GM12878 (cell line): ENCODE measurements at regions not wholly inside any gene's neighbourhood (a gene's known extent, or its start where the extent isn't known, plus 50 kb on each side); places are given as distances from the start of the nearest gene placed in this dataset.

Source experiments
- E2F8 ChIP-seq: fragments of 450-650 bp; IDR thresholded peaks from 2 replicates; pipeline ENCODE4 v1.6.1; 2018; ENCODE audit warnings: mild to moderate bottlenecking, low read depth, moderate library complexity; ENCODE audit not compliant: partially characterized antibody
- FOS ChIP-seq: IDR thresholded peaks from 3 replicates; pipeline ENCODE4 v1.6.1; 2011; ENCODE audit warnings: borderline replicate concordance; ENCODE audit not compliant: insufficient read length; ENCODE audit errors: extremely low read depth
- IKZF2 ChIP-seq, 2 experiments: fragments of 450-650 bp; IDR thresholded peaks; 2 replicates each; pipeline ENCODE4 v1.6.1; 2017; ENCODE audit warnings: mild to moderate bottlenecking in 2 of 2, moderate library complexity in 2 of 2
- KDM1A ChIP-seq: fragments of 200-600 bp; sonication (generic); IDR thresholded peaks from 2 replicates; pipeline ENCODE4 v1.6.1; 2016; ENCODE audit warnings: borderline replicate concordance
- NKRF ChIP-seq: fragments of 450-650 bp; conservative IDR thresholded peaks from 2 replicates; pipeline ENCODE4 v1.6.1; 2017; ENCODE audit warnings: mild to moderate bottlenecking, moderate library complexity
- PAX5 ChIP-seq: IDR thresholded peaks from 2 replicates; pipeline ENCODE4 v1.6.1; 2011; ENCODE audit warnings: low read depth, low read length, borderline replicate concordance
- PKNOX1 ChIP-seq: fragments of 450-650 bp; IDR thresholded peaks from 2 replicates; pipeline ENCODE4 v1.6.1; 2016; ENCODE audit warnings: mild to moderate bottlenecking
- SREBF2 ChIP-seq: IDR thresholded peaks from 2 replicates; pipeline ENCODE4 v1.6.1; 2012; ENCODE audit warnings: mild to moderate bottlenecking, low read length
- YY1 ChIP-seq: IDR thresholded peaks from 2 replicates; pipeline ENCODE4 v1.6.1; 2011; ENCODE audit warnings: low read depth, mild to moderate bottlenecking, low read length
- ZNF687 ChIP-seq: fragments of 450-650 bp; IDR thresholded peaks from 2 replicates; pipeline ENCODE4 v1.6.1; 2017; ENCODE audit warnings: mild to moderate bottlenecking, moderate library complexity

GRCh38 chr4:161279095-161279494, 884.7 kb downstream of the FSTL5 start (continued):
- TF ChIP-seq E2F8 = no peak
- no peak for TF ChIP-seq FOS
- TF ChIP-seq PAX5 = no peak
- no peak for TF ChIP-seq YY1
- TF ChIP-seq IKZF2 (IDR thresholded peaks at IDR 0.05) = no peak
- TF ChIP-seq KDM1A = no peak
- no peak for TF ChIP-seq SREBF2
- no peak for TF ChIP-seq NKRF
- TF ChIP-seq PKNOX1 = no peak
- no peak for TF ChIP-seq ZNF687
